ENCODE measurements at regions not wholly inside any gene's neighbourhood (a gene's known extent, or its start where the extent isn't known, plus 50 kb on each side); places are given as distances from the start of the nearest gene placed in this dataset.
"Not testable (repeated sequence)": the region's sequence is repeated elsewhere in the genome, so short reads cannot be mapped to it uniquely, and the experiment has no call there.

DNA sequence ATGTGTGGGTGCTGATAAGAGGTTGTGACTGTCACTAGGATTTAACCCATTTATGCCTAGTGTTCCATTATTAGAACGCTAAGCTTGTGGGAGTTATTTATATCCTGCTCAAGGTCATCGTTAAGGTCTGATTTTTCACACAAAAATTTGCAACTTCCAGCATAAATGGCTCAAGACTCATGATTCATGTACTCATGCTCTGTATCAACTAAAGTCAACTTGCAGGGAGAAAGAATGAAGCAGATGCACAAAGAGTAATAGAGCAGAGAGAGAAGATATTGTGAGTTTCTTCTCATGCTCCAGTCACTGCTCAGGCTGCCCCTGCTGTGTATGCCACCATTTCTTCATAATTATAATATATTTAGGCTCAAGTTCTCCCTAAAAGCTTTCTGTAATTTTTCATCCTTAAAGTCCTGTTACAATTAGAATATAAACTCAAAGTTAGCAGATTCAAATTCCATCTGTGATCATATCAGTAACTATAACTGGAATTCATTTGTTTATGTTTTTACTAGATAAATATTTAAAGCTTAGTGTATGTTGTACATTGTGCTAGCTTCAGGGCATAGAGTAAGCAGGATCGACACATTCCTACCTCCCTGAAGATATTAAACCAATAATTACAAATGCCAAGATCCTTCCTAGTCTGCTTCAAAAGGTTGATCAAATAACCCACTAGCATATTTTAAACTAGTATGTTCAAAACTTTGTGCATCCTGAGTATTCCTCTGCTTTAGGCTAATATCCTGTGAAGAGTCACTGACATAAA, 136.7 kb downstream of the NUDT12 start:
- DNase-seq = no peak

- DNase-seq = no peak
Measured at GRCh38 chr5:103424453-103425205, 138.0 kb downstream of the NUDT12 start.

DNA sequence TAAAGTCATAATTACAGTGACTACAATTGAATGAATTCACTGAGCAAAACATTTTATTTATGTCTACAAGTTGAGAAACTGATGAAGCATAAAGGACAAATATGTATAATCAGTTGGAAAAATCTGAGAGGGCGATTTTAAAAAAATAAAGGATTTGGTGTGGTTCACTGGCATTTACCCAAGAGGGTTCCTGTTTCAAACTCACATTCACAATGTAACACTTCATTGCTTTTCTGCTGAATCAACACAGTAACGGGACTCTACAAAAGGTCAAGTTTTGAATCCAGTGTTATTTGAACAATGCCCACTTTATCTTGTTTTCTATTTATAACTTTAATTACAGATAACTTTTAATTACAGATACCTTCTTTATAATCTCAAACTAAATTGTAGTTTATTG, 138.6 kb downstream of the NUDT12 start:
- DNase-seq = no peak

GRCh38 chr5:103422756-103423155, 139.8 kb downstream of the NUDT12 start:
- DNase-seq = no peak

- DNase-seq = no peak
Measured at GRCh38 chr5:103414604-103415003, 148.0 kb downstream of the NUDT12 start.

DNA sequence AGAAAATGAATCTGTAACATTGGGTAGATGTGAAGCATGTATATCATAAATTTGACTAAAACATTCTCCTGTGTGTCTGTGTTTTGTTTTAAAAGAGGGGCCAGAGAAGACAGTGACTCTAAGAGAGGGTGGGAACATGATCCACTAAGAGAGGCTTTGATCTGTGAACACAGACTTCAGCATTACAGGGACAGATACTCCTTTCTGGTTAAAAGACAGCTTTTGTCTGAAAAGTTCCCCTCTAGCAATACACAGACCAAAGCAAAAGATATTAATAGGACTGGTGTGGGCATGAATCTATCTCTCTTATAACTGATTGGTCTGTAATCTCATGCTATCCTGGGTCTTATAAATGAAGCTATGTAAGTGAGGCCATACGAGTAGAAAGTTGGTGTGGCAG, 150.9 kb downstream of the NUDT12 start:
- no peak for DNase-seq

DNA sequence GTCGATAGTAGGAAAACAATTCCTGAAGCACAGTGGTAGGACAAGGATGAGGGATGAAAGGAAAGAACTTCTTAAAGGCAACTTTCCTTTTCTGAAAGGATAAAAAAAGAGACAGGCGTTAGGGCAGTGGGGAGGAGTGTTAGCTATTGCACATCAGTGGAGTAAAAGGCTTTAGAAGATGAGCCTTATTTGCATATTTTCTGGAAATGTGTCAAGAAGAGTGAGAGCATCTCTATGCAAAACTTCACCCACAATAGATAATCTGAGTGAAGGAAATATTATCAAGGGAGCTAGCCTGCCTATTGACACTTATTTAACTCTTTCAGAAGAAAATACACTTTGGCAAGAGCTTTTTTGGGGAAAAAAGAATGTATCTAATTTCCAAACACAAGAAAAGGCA, 151.6 kb downstream of the MACIR start:
- no peak for DNase-seq

DNA sequence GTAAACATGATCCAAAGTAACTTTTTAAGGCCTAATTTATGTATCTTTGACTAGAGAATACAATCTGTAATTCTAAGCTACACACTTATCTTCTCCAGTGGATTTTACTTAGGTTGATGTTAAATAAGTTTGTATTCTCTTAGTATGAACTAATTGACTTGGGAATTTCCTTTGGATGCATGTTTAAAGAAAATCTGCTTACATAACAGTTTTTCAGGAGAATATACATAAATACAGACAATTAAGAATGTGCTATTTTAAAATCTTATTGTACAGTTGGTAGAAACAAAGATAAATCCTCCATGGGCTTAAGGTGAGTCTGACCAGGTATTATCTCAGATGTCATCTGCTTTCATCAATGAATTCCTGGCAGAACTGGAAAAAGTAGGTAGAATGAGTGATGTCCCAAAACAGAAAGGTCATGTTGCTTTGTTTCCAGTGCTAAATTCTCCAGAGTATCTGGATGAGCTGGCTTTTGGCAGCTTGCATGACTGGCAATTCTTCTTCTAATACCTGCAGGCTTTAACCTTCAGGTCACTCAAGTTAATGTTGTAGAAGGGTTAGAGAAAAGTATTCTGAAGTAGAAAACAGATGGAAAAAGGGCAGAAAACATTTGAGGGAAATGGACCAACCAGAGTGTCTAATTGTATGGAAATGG, 150.6 kb downstream of the MACIR start:
- no peak for DNase-seq

GRCh38 chr5:103408408-103408807, 149.8 kb downstream of the MACIR start:
- DNase-seq = no peak

- no peak for DNase-seq
Measured at GRCh38 chr5:103407402-103407801, 148.8 kb downstream of the MACIR start.

- DNase-seq = no peak
Measured at GRCh38 chr5:103404483-103404882, 145.9 kb downstream of the MACIR start.

DNA sequence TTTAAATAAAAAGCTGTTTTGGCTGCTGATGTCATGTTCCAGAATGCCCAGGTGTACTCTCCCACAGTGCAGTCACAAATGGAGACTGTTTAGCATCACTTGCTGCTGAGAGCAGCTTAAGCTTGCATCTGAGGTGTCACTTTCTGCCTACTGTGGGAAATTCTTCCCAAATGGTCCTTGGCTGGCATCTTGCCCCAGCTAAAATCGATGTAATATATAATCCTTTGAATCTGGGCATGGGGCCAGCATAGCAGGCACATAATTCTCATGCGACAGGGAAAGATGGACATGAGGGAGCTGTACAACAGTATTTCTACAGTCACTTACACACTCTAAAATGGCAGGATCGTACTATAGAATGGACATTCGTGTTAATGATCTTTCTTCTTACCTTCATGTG, 144.3 kb downstream of the MACIR start:
- DNase-seq = no peak

- DNase-seq = no peak
Measured at GRCh38 chr5:103397739-103398581, 139.4 kb downstream of the MACIR start.

DNA sequence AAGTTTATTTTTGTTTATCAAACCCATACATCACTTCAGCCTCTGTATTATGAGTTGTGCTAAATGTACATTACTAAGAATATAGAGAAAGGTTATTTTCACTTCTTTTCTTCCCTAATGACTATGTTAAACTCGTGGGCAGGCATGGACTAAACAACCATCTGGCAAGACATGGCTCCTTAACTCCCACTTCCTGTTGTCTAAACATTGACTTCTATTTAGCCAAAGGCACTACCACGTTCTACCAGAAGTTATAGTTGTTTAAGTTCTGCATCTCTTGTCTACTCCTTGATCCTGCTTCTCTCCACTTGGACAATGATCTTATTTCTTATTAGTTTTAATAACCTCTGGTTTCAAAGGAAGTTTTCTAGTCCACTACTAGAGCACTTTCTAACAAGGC, 136.1 kb downstream of the MACIR start:
- no peak for DNase-seq

- DNase-seq = no peak
Measured at GRCh38 chr5:103393101-103393754, 134.7 kb downstream of the MACIR start.

- DNase-seq = no peak
Measured at GRCh38 chr5:103391659-103392058, 133.1 kb downstream of the MACIR start.

DNA sequence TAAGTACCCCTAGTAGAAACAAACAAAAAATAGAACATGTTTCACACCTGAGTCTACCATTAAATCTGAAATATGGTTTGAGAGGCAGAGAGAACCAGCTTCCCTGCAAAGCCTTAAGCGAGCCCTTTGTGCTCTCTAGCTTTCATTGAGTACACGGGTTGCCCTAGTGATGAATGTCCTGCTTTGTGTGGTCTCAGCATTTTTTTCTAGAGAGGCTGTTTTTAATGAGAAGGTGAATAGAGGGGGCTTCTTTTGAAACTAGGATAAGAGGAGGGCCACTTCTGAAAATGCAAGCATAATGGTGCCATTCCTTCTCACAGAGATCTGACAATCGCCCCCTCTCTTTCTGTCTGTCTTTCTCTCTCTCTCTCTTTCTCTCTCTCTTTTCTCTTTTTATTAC, 131.3 kb downstream of the MACIR start:
- no peak for DNase-seq

DNA sequence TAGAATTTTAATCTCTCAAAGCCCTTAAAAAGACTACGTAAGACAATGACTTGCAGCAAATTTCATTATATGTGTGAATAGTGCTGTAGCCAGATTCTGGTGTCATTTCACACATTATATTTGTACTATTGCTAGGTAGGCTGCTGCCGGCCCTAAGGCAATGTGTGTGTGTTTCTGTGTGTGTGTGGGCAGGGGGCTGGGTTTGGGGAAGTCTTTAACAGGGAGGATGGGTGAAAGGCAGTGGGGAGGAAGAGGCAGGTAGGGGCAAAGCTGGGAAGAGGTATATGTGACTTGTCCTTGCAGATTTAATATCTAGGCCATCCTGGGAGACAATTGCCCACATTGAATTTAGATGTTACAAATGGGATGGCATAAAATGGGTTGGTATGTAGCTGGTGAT, 130.8 kb downstream of the MACIR start:
- no peak for DNase-seq

DNA sequence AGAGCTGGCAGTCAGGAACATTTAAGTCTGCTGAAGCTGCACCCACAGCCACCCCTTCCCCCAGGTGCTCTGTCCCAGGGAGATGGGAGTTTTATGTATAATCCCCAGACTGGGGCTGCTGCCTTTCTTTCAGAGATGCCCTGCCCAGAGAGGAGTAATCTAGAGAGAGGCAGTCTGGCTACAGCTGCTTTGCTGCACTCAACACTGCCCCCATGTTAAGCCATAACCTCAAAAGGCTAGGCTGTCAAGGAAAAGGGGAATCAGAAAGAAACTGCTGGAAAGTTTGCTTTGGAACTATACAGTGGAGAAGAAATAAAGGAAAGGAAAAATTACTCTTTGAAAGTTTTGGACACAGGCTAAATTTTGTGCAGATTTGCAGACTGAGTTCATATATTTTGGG, 127.2 kb downstream of the MACIR start:
- DNase-seq = no peak

DNA sequence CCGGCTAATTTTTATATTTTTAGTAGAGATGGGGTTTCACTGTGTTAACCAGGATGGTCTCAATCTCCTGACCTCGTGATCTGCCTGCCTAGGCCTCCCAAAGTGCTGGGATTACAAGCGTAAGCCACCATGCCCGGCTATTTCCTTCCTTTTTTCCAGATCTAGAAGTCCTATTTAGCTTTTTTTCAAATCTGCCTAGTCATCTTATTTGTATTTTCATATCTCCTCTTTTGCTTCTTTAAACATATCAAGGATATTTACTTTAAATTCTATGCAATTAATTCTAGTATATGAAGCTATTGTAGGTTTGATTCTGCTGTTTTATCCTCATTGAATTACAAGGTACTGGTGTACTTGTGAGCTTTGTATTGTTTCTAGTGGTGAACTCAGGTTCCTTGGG, 119.1 kb downstream of the MACIR start:
- DNase-seq = not testable (repeated sequence)

DNA sequence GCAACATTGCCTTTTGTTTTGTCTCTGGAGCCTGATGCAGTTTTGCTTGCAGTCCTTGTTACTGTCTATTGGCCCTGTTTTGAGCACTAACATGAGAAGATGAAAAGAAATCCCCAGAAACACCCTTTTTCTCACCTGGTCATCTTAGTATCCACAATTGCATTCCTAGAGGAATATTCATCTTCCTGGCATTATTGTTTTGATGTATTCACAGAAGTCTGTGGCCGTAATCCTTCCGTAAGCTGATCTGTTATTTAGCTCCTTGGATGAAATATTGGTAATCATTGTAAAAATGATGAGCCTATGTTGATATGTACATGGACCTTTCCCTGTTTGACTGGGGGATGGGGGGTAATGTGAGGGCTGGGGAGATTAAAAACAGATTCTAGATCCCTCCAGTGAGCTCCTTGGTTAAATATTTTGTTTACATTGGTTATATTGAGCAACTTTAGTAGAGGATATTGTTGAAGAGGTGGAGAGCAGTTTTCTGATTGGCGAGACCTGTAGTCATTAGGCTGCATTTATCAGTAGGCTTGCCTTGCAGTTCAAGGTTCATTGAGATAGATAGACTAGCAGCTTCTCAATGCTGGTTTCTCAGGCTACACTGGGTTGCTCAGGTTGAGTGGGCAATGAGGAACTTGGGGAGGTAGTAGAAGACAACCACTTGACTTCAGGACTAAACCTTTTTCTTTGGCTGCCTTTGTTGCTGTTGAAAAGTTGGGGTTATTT, 117.5 kb downstream of the MACIR start:
- DNase-seq = no peak

DNA sequence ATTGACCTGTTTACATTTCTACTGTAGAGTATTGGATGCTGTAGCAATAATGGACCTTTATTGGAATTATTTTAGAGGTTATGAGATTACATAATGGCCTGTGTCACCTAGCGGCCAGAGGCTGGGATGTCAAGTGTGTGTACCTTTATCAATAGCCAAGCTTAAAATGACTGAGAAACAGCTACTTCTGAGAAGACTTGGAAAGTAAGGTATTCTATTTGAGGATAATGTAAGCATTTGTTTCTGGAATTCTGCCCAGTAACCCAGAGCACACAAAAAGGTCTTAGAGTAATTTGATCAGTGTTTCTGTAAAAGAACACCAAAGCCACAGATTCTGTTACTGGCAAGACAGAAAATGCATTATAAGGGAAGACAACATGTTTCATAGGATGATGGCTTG, 116.8 kb downstream of the MACIR start:
- DNase-seq = no peak

All from NCI-H1436 treated with DMSO at 0.1 percent for 48 hours (cell line).